ENCODE measurements at regions not wholly inside any gene's neighbourhood (a gene's known extent, or its start where the extent isn't known, plus 50 kb on each side); places are given as distances from the start of the nearest gene placed in this dataset.

DNA sequence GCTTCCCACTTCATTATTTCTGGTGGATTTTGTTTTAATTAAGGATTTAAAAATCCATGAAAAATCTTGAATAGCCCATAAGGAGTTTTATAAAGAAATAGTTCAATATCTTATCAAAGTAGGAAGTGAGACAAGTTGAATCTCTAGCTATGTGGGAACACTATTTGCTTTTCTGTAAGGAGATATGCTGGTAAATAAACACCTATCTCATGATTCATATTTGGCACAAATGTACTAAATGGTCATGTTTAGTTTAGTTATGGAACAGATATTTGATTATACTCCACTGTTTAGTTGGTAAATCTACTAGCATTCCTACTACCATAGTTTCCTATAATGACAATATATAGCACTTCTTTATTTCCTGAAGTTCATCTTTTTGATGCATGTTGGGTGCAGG lies 239.9 kb upstream of the CEP162 start:
- H3K4me3 ChIP-seq, result no peak overlapping the region
- TF ChIP-seq CTCF (IDR thresholded peaks at IDR 0.05), result no peak
- no peak for ATAC-seq
- H3K27ac ChIP-seq, result no peak overlapping the region
- DNase-seq, result no peak
- no peaks in the 10 kb centered on the region for H3K4me1 ChIP-seq
- no peaks in the 10 kb centered on the region for H3K9me3 ChIP-seq
- no peaks in the 10 kb centered on the region for H3K27me3 ChIP-seq (ENCODE audit: low read depth)
- intact Hi-C loops (cut with DNase I), result no loop called here
- no peaks in the 10 kb centered on the region for H3K36me3 ChIP-seq

DNA sequence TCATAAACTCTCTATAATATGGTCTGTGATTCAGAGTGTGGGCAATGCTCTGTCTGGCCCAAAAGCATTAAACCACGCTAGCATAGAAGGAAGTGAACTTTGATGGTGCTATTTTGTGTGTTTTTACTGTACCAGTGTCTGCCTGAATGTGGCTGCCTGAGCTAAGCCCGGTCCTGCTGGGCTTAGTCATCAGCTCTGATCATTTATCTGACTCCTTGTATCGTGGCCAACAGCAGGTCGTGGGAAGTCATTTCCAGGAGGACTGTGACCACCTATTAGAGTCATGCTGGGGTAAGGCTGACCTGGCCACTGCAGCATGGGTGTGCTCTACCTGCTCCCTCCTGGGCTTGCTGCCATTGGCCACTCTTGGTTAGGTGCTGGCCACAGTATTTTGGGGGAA lies 239.1 kb upstream of the CEP162 start:
- Histone ChIP-seq H3K4me3 (no peak overlapping the region), H3K27me3 (ENCODE audit: low read depth) (no peaks in the 10 kb centered on the region), H3K4me1 (no peaks in the 10 kb centered on the region), H3K27ac (no peak overlapping the region), H3K36me3 (no peaks in the 10 kb centered on the region), H3K9me3 (no peaks in the 10 kb centered on the region)
- DNase-seq (no peak), ATAC-seq (no peak)
- intact Hi-C loops (cut with DNase I), result no loop called here
- no peak for TF ChIP-seq CTCF (IDR thresholded peaks at IDR 0.05)

DNA sequence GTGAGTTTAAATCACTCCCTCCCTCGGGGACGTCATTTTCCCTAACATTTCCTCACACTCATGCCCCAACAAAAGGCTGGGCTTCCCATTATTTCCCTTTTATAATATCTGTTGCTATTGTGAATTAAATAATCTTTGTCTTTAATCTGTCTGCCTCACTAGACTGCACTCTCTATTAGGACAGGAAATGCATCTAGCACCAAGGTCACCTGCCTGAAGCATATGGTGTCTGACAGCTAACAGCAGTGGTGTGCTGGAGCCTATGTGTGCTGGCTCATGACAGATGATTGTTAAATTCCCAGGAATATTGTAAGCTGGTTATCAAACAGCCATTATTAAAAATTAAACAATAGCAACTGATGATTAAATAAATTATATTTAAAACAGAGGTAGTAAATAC lies 237.0 kb upstream of the CEP162 start:
- Histone ChIP-seq H3K27me3 (ENCODE audit: low read depth) (no peaks in the 10 kb centered on the region), H3K4me3 (no peak overlapping the region), H3K36me3 (no peaks in the 10 kb centered on the region), H3K27ac (no peak overlapping the region), H3K9me3 (no peaks in the 10 kb centered on the region), H3K4me1 (no peaks in the 10 kb centered on the region)
- intact Hi-C loops (cut with DNase I), result no loop called here
- TF ChIP-seq CTCF (IDR thresholded peaks at IDR 0.05), result no peak
- no peak for ATAC-seq
- no peak for DNase-seq

DNA sequence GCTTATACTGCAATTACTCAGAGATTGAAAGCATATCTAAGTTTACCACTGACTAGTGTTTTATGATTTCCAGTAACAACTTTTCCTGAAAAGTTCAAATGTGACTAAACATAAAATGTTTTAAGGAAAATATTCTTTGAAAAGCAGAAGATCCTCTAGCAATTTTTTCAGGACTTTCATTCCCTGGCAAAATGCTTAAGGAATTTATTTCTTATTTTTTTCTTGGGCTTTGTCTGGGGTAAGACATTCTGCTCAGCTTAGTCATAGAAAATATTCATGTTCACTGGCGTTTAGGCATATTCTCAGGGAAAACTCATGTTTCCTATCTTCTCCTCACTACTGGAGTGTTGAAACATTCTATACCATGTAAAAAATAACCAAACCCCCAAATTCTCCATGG lies 235.3 kb upstream of the CEP162 start:
- no peaks in the 10 kb centered on the region for H3K36me3 ChIP-seq
- H3K4me1 ChIP-seq, result no peaks in the 10 kb centered on the region
- H3K9me3 ChIP-seq, result no peaks in the 10 kb centered on the region
- intact Hi-C loops (cut with DNase I), result no loop called here
- no peak overlapping the region for H3K27ac ChIP-seq
- no peaks in the 10 kb centered on the region for H3K27me3 ChIP-seq (ENCODE audit: low read depth)
- no peak for TF ChIP-seq CTCF (IDR thresholded peaks at IDR 0.05)
- DNase-seq (no peak), ATAC-seq (no peak)
- no peak overlapping the region for H3K4me3 ChIP-seq

DNA sequence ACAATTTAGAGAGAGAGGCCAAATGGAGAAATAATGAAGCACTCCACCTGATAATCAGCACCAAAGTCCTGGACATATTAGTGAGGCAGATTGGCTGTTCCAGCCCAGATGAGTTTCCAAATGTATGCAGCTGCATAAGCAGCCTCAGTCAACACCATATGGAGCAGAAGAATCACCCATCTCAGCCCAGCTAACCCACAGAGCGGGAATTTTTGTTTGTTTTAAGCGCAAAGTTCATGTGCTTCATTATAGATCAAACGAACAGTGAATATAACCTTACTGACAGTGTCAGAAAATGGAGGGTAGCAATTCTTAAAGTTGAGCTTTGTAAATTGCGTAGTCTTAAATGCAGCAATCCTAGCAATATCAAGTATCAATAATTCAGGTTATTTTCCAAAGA lies 234.0 kb upstream of the CEP162 start:
- intact Hi-C loops (cut with DNase I), result no loop called here
- ATAC-seq, result no peak
- H3K36me3 ChIP-seq, result no peaks in the 10 kb centered on the region
- no peak for TF ChIP-seq CTCF (IDR thresholded peaks at IDR 0.05)
- no peak overlapping the region for H3K27ac ChIP-seq
- H3K9me3 ChIP-seq, result no peaks in the 10 kb centered on the region
- DNase-seq, result no peak
- H3K4me3 ChIP-seq, result no peak overlapping the region
- H3K27me3 ChIP-seq (ENCODE audit: low read depth), result no peaks in the 10 kb centered on the region
- H3K4me1 ChIP-seq, result no peaks in the 10 kb centered on the region

- Histone ChIP-seq H3K27me3 (ENCODE audit: low read depth) (no peaks in the 10 kb centered on the region), H3K27ac (no peak overlapping the region), H3K4me3 (no peak overlapping the region), H3K36me3 (no peaks in the 10 kb centered on the region), H3K4me1 (no peaks in the 10 kb centered on the region), H3K9me3 (no peaks in the 10 kb centered on the region)
- DNase-seq (no peak), ATAC-seq (no peak)
- intact Hi-C loops (cut with DNase I), result no loop called here
- TF ChIP-seq CTCF (IDR thresholded peaks at IDR 0.05), result no peak
Observed at GRCh38 chr6:84460491-84460890, 233.0 kb upstream of the CEP162 start.
